ENCODE measurements at regions not wholly inside any gene's neighbourhood (a gene's known extent, or its start where the extent isn't known, plus 50 kb on each side); places are given as distances from the start of the nearest gene placed in this dataset.

DNA sequence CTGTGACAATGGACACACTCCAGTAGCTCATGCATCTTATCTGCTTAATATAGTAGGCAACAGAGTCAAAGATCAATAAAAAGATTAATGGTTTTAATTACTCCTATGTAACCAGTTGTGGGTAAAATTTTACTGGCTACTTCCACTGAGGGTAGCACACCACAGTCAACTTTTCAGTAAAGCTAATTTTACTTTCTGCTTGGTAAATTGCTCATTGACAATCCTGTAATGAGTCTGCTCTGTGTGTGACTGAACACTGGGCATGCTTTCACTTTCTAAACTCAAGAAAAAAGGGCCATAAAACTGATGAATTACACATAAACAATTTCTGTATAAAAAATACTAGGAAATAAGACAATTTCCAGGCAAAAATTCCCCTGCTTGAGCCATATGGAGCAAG is 838.3 kb downstream of the VGLL3 start:
- H3K4me3 Mint-ChIP-seq = no peak overlapping the region
- no peaks in the 10 kb centered on the region for H3K27me3 Mint-ChIP-seq
- H3K9me3 Mint-ChIP-seq = peaks cover 2 to 4% of the 10 kb centered on the region in 2 donors
- H3K4me1 Mint-ChIP-seq = no peaks in the 10 kb centered on the region
- DNase-seq = no peak
- no peak for ATAC-seq (replicated peaks)
- no peaks in the 10 kb centered on the region for H3K36me3 Mint-ChIP-seq
- no peak overlapping the region for H3K27ac Mint-ChIP-seq

DNA sequence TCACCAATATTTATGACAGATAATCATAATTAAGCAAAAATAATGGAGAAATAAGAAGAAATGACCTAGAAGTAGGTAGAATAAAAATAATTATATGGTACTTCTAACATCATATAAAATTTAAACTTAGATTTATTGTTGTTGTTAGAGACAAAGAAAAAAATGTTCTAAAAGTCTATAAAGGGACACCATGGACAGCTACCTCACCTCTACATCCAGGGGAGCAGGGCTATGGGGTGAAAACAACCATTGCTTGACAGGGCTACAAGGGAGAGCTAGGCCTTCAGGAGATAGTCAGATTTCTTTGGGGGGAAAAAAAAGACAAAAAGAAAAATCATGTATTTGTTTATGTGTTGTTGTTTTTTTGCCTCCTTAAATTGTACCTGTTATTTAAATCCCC is 841.9 kb downstream of the VGLL3 start:
- H3K36me3 Mint-ChIP-seq = no peaks in the 10 kb centered on the region
- H3K9me3 Mint-ChIP-seq = peaks cover 5 to 7% of the 10 kb centered on the region in 2 donors
- no peaks in the 10 kb centered on the region for H3K27me3 Mint-ChIP-seq
- no peak for ATAC-seq (replicated peaks)
- no peak overlapping the region for H3K27ac Mint-ChIP-seq
- no peak for DNase-seq
- H3K4me3 Mint-ChIP-seq = no peak overlapping the region
- no peaks in the 10 kb centered on the region for H3K4me1 Mint-ChIP-seq

GRCh38 chr3:86147119-86147518 is 843.8 kb downstream of the VGLL3 start:
- no peaks in the 10 kb centered on the region for H3K4me1 Mint-ChIP-seq
- no peak overlapping the region for H3K27ac Mint-ChIP-seq
- H3K9me3 Mint-ChIP-seq = peaks cover 5 to 7% of the 10 kb centered on the region in 2 donors
- H3K27me3 Mint-ChIP-seq = no peaks in the 10 kb centered on the region
- no peaks in the 10 kb centered on the region for H3K36me3 Mint-ChIP-seq
- DNase-seq = no peak
- H3K4me3 Mint-ChIP-seq = no peak overlapping the region
- no peak for ATAC-seq (replicated peaks)

DNA sequence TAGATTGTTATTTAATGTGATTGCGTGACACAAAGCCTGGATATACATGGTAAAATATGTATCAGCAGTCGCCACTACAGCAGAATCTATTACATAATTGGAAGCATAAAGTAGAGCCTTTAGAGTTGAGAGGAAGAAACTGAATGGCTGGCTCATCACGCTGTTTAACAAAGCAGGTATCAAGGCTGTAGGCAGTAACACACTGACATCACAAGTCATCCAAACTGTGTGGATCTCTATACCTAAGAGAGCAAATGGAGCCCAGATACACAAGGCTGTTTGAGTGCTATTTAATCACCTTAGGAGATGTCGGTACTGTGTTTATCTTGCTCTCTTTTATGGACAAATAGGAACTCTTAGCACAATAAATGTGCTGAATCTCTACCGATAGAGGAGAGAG is 864.4 kb downstream of the VGLL3 start:
- H3K27ac Mint-ChIP-seq = no peak overlapping the region
- no peaks in the 10 kb centered on the region for H3K36me3 Mint-ChIP-seq
- DNase-seq (no peak), ATAC-seq (replicated peaks) (no peak)
- H3K4me3 Mint-ChIP-seq = no peak overlapping the region
- peaks cover 5 to 7% of the 10 kb centered on the region in 2 donors for H3K9me3 Mint-ChIP-seq
- H3K4me1 Mint-ChIP-seq = no peaks in the 10 kb centered on the region
- no peaks in the 10 kb centered on the region for H3K27me3 Mint-ChIP-seq

Data from stimulated activated naive B cell treated with anti-CD40 and anti-IgM and Interleukin-4, amounts not matched to agents 10 μg/mL and 1 μg/mL and 100 μg/mL, for 72 hours (primary cell).